ENCODE measurements at regions not wholly inside any gene's neighbourhood (a gene's known extent, or its start where the extent isn't known, plus 50 kb on each side); places are given as distances from the start of the nearest gene placed in this dataset.

GRCh38 chr5:86896916-86897315, 279.2 kb downstream of the COX7C start:
- Histone ChIP-seq H3K4me2 (ENCODE audit: insufficient read depth, low read length) (no peak overlapping the region), H3K9ac (replicated peaks; ENCODE audit: extremely low read depth, insufficient read depth, low read length) (no peak overlapping the region), H2AFZ (ENCODE audit: low read depth, low read length) (no peak overlapping the region), H3K27me3 (ENCODE audit: control insufficient read depth in 2 of 2, insufficient read depth in 2 of 2, low read length in 2 of 2) (no peaks in the 10 kb centered on the region), H4K20me1 (replicated peaks; ENCODE audit: control insufficient read depth, extremely low read depth, insufficient read depth, low read length) (no peaks in the 10 kb centered on the region), H3K9me3 (replicated peaks; ENCODE audit: control insufficient read depth, insufficient read depth, low read length) (no peaks in the 10 kb centered on the region), H3K4me3 (replicated peaks in 1 of 3; ENCODE audit: insufficient read depth in 1 of 3, low read depth in 1 of 3, low read length in 3 of 3) (no peak overlapping the region), H3K36me3 (ENCODE audit: control insufficient read depth in 2 of 2, extremely low read depth in 1 of 2, insufficient read depth in 2 of 2, low read length in 2 of 2) (no peaks in the 10 kb centered on the region), H3K79me2 (ENCODE audit: control insufficient read depth, insufficient read depth, low read length) (no peaks in the 10 kb centered on the region), H3K9me1 (replicated peaks; ENCODE audit: control insufficient read depth, extremely low read depth, insufficient read depth, low read length) (no peaks in the 10 kb centered on the region), H3K27ac (ENCODE audit: insufficient read depth, low read depth, low read length) (no peak overlapping the region), H3K4me1 (ENCODE audit: control insufficient read depth, extremely low read depth, insufficient read depth, low read length) (no peaks in the 10 kb centered on the region)
- POLR2A ChIA-PET: no interaction called here
- no peak for DNase-seq (ENCODE audit: low read depth, low spot score)
- no peak for TF ChIP-seq CTCF (IDR thresholded peaks at IDR 0.05; ENCODE audit: extremely low read depth in 1 of 2, insufficient read depth in 1 of 2, low read depth in 1 of 2, low read length in 2 of 2)
- TF ChIP-seq POLR2A (IDR thresholded peaks at IDR 0.05; ENCODE audit: low read depth, low read length): no peak
- TF ChIP-seq GATA2 (IDR thresholded peaks at IDR 0.05; ENCODE audit: insufficient read depth, insufficient read length, low read depth, low read length): no peak
- dilution Hi-C loops (cut with MboI; ENCODE audit: extremely low pct_ligation_motif_present, low sequenced_read_pairs) (no loop called here), intact Hi-C loops (cut with micrococcal nuclease) (no loop called here)
- no TSS peak for BruUV-seq (replicated peaks)
- CTCF ChIA-PET: interaction anchor here (1.3 to 1.5 kb wide), 2 partner anchors 20 to 71 kb away, joined by 3 to 5 read pairs; no protein-coding TSS in a partner anchor
- no peak for FAIRE-seq

GRCh38 chr5:86909418-86910295, 291.9 kb downstream of the COX7C start:
- Histone ChIP-seq H3K9ac (replicated peaks; ENCODE audit: extremely low read depth, insufficient read depth, low read length) (no peak overlapping the region), H4K20me1 (replicated peaks; ENCODE audit: control insufficient read depth, extremely low read depth, insufficient read depth, low read length) (no peaks in the 10 kb centered on the region), H3K4me1 (ENCODE audit: control insufficient read depth, extremely low read depth, insufficient read depth, low read length) (no peaks in the 10 kb centered on the region), H3K4me2 (ENCODE audit: insufficient read depth, low read length) (no peak overlapping the region), H3K27ac (ENCODE audit: insufficient read depth, low read depth, low read length) (no peak overlapping the region), H3K36me3 (ENCODE audit: control insufficient read depth in 2 of 2, extremely low read depth in 1 of 2, insufficient read depth in 2 of 2, low read length in 2 of 2) (no peaks in the 10 kb centered on the region), H3K27me3 (ENCODE audit: control insufficient read depth in 2 of 2, insufficient read depth in 2 of 2, low read length in 2 of 2) (no peaks in the 10 kb centered on the region), H3K9me3 (replicated peaks; ENCODE audit: control insufficient read depth, insufficient read depth, low read length) (no peaks in the 10 kb centered on the region), H2AFZ (ENCODE audit: low read depth, low read length) (no peak overlapping the region), H3K4me3 (replicated peaks in 1 of 3; ENCODE audit: insufficient read depth in 1 of 3, low read depth in 1 of 3, low read length in 3 of 3) (no peak overlapping the region), H3K9me1 (replicated peaks; ENCODE audit: control insufficient read depth, extremely low read depth, insufficient read depth, low read length) (no peaks in the 10 kb centered on the region), H3K79me2 (ENCODE audit: control insufficient read depth, insufficient read depth, low read length) (no peaks in the 10 kb centered on the region)
- CTCF ChIA-PET: interaction anchor here (1.0 kb wide), 1 partner anchor 29 kb away, joined by 3 read pairs; no protein-coding TSS in a partner anchor
- BruUV-seq (replicated peaks): no TSS peak
- POLR2A ChIA-PET: no interaction called here
- dilution Hi-C loops (cut with MboI; ENCODE audit: extremely low pct_ligation_motif_present, low sequenced_read_pairs) (no loop called here), intact Hi-C loops (cut with micrococcal nuclease) (no loop called here)
- TF ChIP-seq JUN (IDR thresholded peaks at IDR 0.05; ENCODE audit: borderline replicate concordance, insufficient read depth, insufficient read length, low read depth): no peak
- no peak for TF ChIP-seq FOS (IDR thresholded peaks at IDR 0.05; ENCODE audit: borderline replicate concordance, insufficient read depth, low read length)
- no peak for TF ChIP-seq MAX (IDR thresholded peaks at IDR 0.05; ENCODE audit: insufficient read depth, insufficient read length)
- TF ChIP-seq MYC (IDR thresholded peaks at IDR 0.05; ENCODE audit: low read depth, low read length): no peak
- no peak for TF ChIP-seq GATA2 (IDR thresholded peaks at IDR 0.05; ENCODE audit: insufficient read depth, insufficient read length, low read depth, low read length)
- no peak for TF ChIP-seq EZH2 (IDR thresholded peaks at IDR 0.05; ENCODE audit: borderline replicate concordance, low read depth, low read length, severe bottlenecking)
- TF ChIP-seq POLR2AphosphoS5 (IDR thresholded peaks at IDR 0.05; ENCODE audit: insufficient read depth, low read depth, low read length): no peak
- TF ChIP-seq CTCF (IDR thresholded peaks at IDR 0.05; ENCODE audit: extremely low read depth in 1 of 2, insufficient read depth in 1 of 2, low read depth in 1 of 2, low read length in 2 of 2): no peak
- no peak for TF ChIP-seq POLR2A (IDR thresholded peaks at IDR 0.05; ENCODE audit: low read depth, low read length)
- FAIRE-seq: no peak
- DNase-seq (ENCODE audit: low read depth, low spot score): no peak
